ENCODE measurements at regions not wholly inside any gene's neighbourhood (a gene's known extent, or its start where the extent isn't known, plus 50 kb on each side); places are given as distances from the start of the nearest gene placed in this dataset.
"Not testable (repeated sequence)": the region's sequence is repeated elsewhere in the genome, so short reads cannot be mapped to it uniquely, and the experiment has no call there.

GRCh38 chr12:102669056-102669455 lies 188.7 kb upstream of the IGF1 start:
- DNase-seq (ENCODE audit: low read depth in 4 of 4, low spot score in 1 of 4) = no peak

- DNase-seq (ENCODE audit: low read depth in 4 of 4, low spot score in 1 of 4) = not testable (repeated sequence)
These were observed 185.8 kb upstream of the IGF1 start for GRCh38 chr12:102666176-102666575.

- DNase-seq (ENCODE audit: low read depth in 4 of 4, low spot score in 1 of 4) = no peak
These were observed 179.0 kb upstream of the IGF1 start for GRCh38 chr12:102659200-102659911.

GRCh38 chr12:102653406-102653805 lies 173.0 kb upstream of the IGF1 start:
- no peak for DNase-seq (ENCODE audit: low read depth in 4 of 4, low spot score in 1 of 4)

GRCh38 chr12:102652645-102653313 lies 172.4 kb upstream of the IGF1 start:
- no peak for DNase-seq (ENCODE audit: low read depth in 4 of 4, low spot score in 1 of 4)

GRCh38 chr12:102645968-102646367 lies 165.6 kb upstream of the IGF1 start:
- DNase-seq (ENCODE audit: low read depth in 4 of 4, low spot score in 1 of 4) = no peak

GRCh38 chr12:102643879-102644575 lies 163.7 kb upstream of the IGF1 start:
- no peak for DNase-seq (ENCODE audit: low read depth in 4 of 4, low spot score in 1 of 4)

GRCh38 chr12:102642199-102642598 lies 161.8 kb upstream of the IGF1 start:
- no peak for DNase-seq (ENCODE audit: low read depth in 4 of 4, low spot score in 1 of 4)

GRCh38 chr12:102640658-102641057 lies 160.3 kb upstream of the IGF1 start:
- not testable (repeated sequence) for DNase-seq (ENCODE audit: low read depth in 4 of 4, low spot score in 1 of 4)

- no peak for DNase-seq (ENCODE audit: low read depth in 4 of 4, low spot score in 1 of 4)
These were observed 158.4 kb upstream of the IGF1 start for GRCh38 chr12:102638777-102639176.

GRCh38 chr12:102633981-102634605 lies 153.7 kb upstream of the IGF1 start:
- DNase-seq (ENCODE audit: low read depth in 4 of 4, low spot score in 1 of 4) = no peak

GRCh38 chr12:102631274-102631673 lies 150.9 kb upstream of the IGF1 start:
- DNase-seq (ENCODE audit: low read depth in 4 of 4, low spot score in 1 of 4) = no peak

GRCh38 chr12:102629262-102629888 lies 149.0 kb upstream of the IGF1 start:
- no peak for DNase-seq (ENCODE audit: low read depth in 4 of 4, low spot score in 1 of 4)

- DNase-seq (ENCODE audit: low read depth in 4 of 4, low spot score in 1 of 4) = no peak
These were observed 145.5 kb upstream of the IGF1 start for GRCh38 chr12:102625819-102626218.

GRCh38 chr12:102622618-102623017 lies 142.3 kb upstream of the IGF1 start:
- DNase-seq (ENCODE audit: low read depth in 4 of 4, low spot score in 1 of 4) = no peak

- no peak for DNase-seq (ENCODE audit: low read depth in 4 of 4, low spot score in 1 of 4)
These were observed 138.0 kb upstream of the IGF1 start for GRCh38 chr12:102618197-102618877.

- DNase-seq (ENCODE audit: low read depth in 4 of 4, low spot score in 1 of 4) = no peak
These were observed 136.3 kb upstream of the IGF1 start for GRCh38 chr12:102616692-102617091.

GRCh38 chr12:102611995-102612394 lies 131.6 kb upstream of the IGF1 start:
- no peak for DNase-seq (ENCODE audit: low read depth in 4 of 4, low spot score in 1 of 4)

GRCh38 chr12:102609996-102610395 lies 129.6 kb upstream of the IGF1 start:
- DNase-seq (ENCODE audit: low read depth in 4 of 4, low spot score in 1 of 4) = no peak

- no peak for DNase-seq (ENCODE audit: low read depth in 4 of 4, low spot score in 1 of 4)
These were observed 122.7 kb upstream of the IGF1 start for GRCh38 chr12:102603021-102603420.

- DNase-seq (ENCODE audit: low read depth in 4 of 4, low spot score in 1 of 4) = no peak
These were observed 122.2 kb upstream of the IGF1 start for GRCh38 chr12:102602521-102602920.

Data from stimulated activated CD4-positive, alpha-beta T cell treated with anti-CD3 and anti-CD28 coated beads, Interleukin-1b, Interleukin-23, amount 100 ng/mL, for 24 hours (primary cell).